ENCODE measurements at regions not wholly inside any gene's neighbourhood (a gene's known extent, or its start where the extent isn't known, plus 50 kb on each side); places are given as distances from the start of the nearest gene placed in this dataset.

GRCh38 chr2:226208726-226209125 is 590.9 kb downstream of the IRS1 start:
- H3K4me1 ChIP-seq (ENCODE audit: control insufficient read depth in 4 of 4, insufficient read depth in 4 of 4, low read length in 3 of 4), result no peaks in the 10 kb centered on the region
- H3K9ac ChIP-seq (ENCODE audit: low read depth in 1 of 2, low read length in 2 of 2), result no peak overlapping the region
- 90% methylated on average over 2 of the region's 2 CpGs for WGBS

DNA sequence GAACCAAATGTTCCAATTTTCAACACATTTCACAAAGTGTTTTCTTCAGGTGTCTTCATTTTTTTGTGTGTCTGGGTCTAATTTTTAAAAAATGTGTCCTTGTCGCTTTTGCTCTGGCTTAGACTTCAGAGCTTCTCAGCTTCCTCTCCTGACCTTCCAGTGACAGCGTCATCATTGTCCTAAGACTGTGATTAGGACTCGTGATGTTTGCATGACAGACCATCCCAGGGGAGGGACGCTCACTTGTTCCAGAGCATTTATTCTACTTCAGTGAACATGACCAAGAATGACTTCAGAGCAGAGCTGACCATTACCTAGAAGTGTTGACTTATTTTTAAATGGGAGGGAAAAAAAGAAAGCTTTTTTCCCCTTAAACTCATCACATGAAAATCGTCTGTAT is 591.9 kb downstream of the IRS1 start:
- no peak overlapping the region for H3K27ac ChIP-seq (ENCODE audit: low read depth in 1 of 2, low read length in 2 of 2)
- 83% methylated on average over 5 of the region's 5 CpGs for WGBS

More at GRCh38 chr2:226208726-226209125, 590.9 kb downstream of the IRS1 start:
- no peaks in the 10 kb centered on the region for H3K36me3 ChIP-seq (ENCODE audit: control insufficient read depth in 4 of 4, insufficient read depth in 3 of 4, low read depth in 1 of 4, low read length in 3 of 4)
- no peak overlapping the region for H3K4me3 ChIP-seq (ENCODE audit: low read depth in 1 of 3, low read length in 3 of 3)
- H3K27ac ChIP-seq (ENCODE audit: low read depth in 1 of 2, low read length in 2 of 2), result no peak overlapping the region
- no peak for DNase-seq (ENCODE audit: low spot score)
- H3K27me3 ChIP-seq (ENCODE audit: control insufficient read depth in 4 of 4, insufficient read depth in 4 of 4, low read length in 3 of 4), result no peaks in the 10 kb centered on the region
- TF ChIP-seq, protein P1, sequence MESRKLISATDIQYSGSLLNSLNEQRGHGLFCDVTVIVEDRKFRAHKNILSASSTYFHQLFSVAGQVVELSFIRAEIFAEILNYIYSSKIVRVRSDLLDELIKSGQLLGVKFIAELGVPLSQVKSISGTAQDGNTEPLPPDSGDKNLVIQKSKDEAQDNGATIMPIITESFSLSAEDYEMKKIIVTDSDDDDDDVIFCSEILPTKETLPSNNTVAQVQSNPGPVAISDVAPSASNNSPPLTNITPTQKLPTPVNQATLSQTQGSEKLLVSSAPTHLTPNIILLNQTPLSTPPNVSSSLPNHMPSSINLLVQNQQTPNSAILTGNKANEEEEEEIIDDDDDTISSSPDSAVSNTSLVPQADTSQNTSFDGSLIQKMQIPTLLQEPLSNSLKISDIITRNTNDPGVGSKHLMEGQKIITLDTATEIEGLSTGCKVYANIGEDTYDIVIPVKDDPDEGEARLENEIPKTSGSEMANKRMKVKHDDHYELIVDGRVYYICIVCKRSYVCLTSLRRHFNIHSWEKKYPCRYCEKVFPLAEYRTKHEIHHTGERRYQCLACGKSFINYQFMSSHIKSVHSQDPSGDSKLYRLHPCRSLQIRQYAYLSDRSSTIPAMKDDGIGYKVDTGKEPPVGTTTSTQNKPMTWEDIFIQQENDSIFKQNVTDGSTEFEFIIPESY (IDR thresholded peaks at IDR 0.05), result no peak
- no peak for TF ChIP-seq RXRA (IDR thresholded peaks at IDR 0.05)
- no peak for TF ChIP-seq HNF4G (IDR thresholded peaks at IDR 0.05)
- no peak for TF ChIP-seq HNF4A (conservative IDR thresholded peaks at IDR 0.05)
- TF ChIP-seq, protein P2, sequence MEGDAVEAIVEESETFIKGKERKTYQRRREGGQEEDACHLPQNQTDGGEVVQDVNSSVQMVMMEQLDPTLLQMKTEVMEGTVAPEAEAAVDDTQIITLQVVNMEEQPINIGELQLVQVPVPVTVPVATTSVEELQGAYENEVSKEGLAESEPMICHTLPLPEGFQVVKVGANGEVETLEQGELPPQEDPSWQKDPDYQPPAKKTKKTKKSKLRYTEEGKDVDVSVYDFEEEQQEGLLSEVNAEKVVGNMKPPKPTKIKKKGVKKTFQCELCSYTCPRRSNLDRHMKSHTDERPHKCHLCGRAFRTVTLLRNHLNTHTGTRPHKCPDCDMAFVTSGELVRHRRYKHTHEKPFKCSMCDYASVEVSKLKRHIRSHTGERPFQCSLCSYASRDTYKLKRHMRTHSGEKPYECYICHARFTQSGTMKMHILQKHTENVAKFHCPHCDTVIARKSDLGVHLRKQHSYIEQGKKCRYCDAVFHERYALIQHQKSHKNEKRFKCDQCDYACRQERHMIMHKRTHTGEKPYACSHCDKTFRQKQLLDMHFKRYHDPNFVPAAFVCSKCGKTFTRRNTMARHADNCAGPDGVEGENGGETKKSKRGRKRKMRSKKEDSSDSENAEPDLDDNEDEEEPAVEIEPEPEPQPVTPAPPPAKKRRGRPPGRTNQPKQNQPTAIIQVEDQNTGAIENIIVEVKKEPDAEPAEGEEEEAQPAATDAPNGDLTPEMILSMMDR (IDR thresholded peaks at IDR 0.05; ENCODE audit: low read depth, low read length, missing input control), result no peak
- TF ChIP-seq, protein P3, sequence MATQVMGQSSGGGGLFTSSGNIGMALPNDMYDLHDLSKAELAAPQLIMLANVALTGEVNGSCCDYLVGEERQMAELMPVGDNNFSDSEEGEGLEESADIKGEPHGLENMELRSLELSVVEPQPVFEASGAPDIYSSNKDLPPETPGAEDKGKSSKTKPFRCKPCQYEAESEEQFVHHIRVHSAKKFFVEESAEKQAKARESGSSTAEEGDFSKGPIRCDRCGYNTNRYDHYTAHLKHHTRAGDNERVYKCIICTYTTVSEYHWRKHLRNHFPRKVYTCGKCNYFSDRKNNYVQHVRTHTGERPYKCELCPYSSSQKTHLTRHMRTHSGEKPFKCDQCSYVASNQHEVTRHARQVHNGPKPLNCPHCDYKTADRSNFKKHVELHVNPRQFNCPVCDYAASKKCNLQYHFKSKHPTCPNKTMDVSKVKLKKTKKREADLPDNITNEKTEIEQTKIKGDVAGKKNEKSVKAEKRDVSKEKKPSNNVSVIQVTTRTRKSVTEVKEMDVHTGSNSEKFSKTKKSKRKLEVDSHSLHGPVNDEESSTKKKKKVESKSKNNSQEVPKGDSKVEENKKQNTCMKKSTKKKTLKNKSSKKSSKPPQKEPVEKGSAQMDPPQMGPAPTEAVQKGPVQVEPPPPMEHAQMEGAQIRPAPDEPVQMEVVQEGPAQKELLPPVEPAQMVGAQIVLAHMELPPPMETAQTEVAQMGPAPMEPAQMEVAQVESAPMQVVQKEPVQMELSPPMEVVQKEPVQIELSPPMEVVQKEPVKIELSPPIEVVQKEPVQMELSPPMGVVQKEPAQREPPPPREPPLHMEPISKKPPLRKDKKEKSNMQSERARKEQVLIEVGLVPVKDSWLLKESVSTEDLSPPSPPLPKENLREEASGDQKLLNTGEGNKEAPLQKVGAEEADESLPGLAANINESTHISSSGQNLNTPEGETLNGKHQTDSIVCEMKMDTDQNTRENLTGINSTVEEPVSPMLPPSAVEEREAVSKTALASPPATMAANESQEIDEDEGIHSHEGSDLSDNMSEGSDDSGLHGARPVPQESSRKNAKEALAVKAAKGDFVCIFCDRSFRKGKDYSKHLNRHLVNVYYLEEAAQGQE (IDR thresholded peaks at IDR 0.05), result no peak
- TF ChIP-seq RAD21 (IDR thresholded peaks at IDR 0.05), result no peak
- no peak for TF ChIP-seq TAF1 (conservative IDR thresholded peaks at IDR 0.05)
- TF ChIP-seq NR2F2 (IDR thresholded peaks at IDR 0.05), result no peak
- no peak for TF ChIP-seq GABPA (IDR thresholded peaks at IDR 0.05 in 1 of 2, conservative IDR thresholded peaks at IDR 0.05 in 1 of 2)
- no peak for TF ChIP-seq EGR1 (IDR thresholded peaks at IDR 0.05; ENCODE audit: low read depth in 2 of 2)
- TF ChIP-seq JUND (IDR thresholded peaks at IDR 0.05), result no peak
- no peaks in the 10 kb centered on the region for H3K9me3 ChIP-seq (ENCODE audit: control insufficient read depth in 4 of 4, low read length in 3 of 4)

More for the DNA sequence above, 591.9 kb downstream of the IRS1 start:
- DNase-seq (ENCODE audit: low spot score), result no peak
- TF ChIP-seq EGR1 (IDR thresholded peaks at IDR 0.05; ENCODE audit: low read depth in 2 of 2) (no peak), FOXA2 (IDR thresholded peaks at IDR 0.05) (no peak), HNF4A (conservative IDR thresholded peaks at IDR 0.05) (no peak), JUND (IDR thresholded peaks at IDR 0.05) (no peak), RAD21 (IDR thresholded peaks at IDR 0.05) (no peak)
- TF ChIP-seq, protein P3 (IDR thresholded peaks at IDR 0.05), result no peak
- TF ChIP-seq, protein P4, sequence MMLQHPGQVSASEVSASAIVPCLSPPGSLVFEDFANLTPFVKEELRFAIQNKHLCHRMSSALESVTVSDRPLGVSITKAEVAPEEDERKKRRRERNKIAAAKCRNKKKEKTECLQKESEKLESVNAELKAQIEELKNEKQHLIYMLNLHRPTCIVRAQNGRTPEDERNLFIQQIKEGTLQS (IDR thresholded peaks at IDR 0.05), result no peak
- TF ChIP-seq, protein P1 (IDR thresholded peaks at IDR 0.05), result no peak
- no peaks in the 10 kb centered on the region for H3K4me1 ChIP-seq (ENCODE audit: control insufficient read depth in 4 of 4, insufficient read depth in 4 of 4, low read length in 3 of 4)
- H3K9me3 ChIP-seq (ENCODE audit: control insufficient read depth in 4 of 4, low read length in 3 of 4), result no peaks in the 10 kb centered on the region
- no peak overlapping the region for H3K4me3 ChIP-seq (ENCODE audit: low read depth in 1 of 3, low read length in 3 of 3)
- no peaks in the 10 kb centered on the region for H3K36me3 ChIP-seq (ENCODE audit: control insufficient read depth in 4 of 4, insufficient read depth in 3 of 4, low read depth in 1 of 4, low read length in 3 of 4)
- H3K27me3 ChIP-seq (ENCODE audit: control insufficient read depth in 4 of 4, insufficient read depth in 4 of 4, low read length in 3 of 4), result no peaks in the 10 kb centered on the region
- H3K9ac ChIP-seq (ENCODE audit: low read depth in 1 of 2, low read length in 2 of 2), result no peak overlapping the region

Measured in liver (tissue), 8 donors.